ENCODE measurements at regions not wholly inside any gene's neighbourhood (a gene's known extent, or its start where the extent isn't known, plus 50 kb on each side); places are given as distances from the start of the nearest gene placed in this dataset.
A peak's percentile ranks its signal among the peaks of the same experiment; 100 is the strongest.

DNA sequence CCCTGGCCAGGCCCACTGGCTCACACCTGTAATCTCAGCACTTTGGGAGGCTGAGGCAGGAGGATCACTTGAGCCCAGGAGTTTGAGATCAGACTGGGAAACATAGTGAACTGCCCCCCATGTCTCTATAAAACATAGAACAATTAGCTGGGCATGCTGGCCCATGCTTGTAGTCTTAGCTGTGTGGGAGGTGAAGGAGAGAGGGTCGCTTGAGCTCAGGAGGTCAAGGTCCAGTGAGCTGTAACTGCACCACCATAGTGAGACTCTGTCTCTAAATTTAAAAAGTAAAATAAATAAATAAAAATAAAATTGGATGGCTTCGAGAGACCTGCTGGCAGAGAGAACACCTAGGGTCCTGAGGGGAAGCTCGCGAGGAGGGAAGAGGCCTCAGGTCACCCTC lies 69.9 kb upstream of the PARD3 start:
- ChIA-PET POLR2A (no interaction called here), CTCF (ENCODE audit: low intra/inter-chr PET ratio, low total read pairs) (no interaction called here)
- intact Hi-C loops (cut with micrococcal nuclease; ENCODE audit: unreplicated experiment) (no loop called here), in situ Hi-C loops (cut with HindIII; ENCODE audit: extremely low pct_ligation_motif_present, low pct_unique_long_range_greater_than_20kb) (no loop called here)
- DNase-seq (ENCODE audit: low spot score): no peak
- no peaks in the 10 kb centered on the region for H4K20me1 ChIP-seq (ENCODE audit: insufficient read depth, low read length)
- H3K9me3 ChIP-seq (ENCODE audit: low read length): no peaks in the 10 kb centered on the region
- H3K9ac ChIP-seq (ENCODE audit: insufficient read depth, low read depth, low read length): no peak overlapping the region
- TF ChIP-seq HNF4A (CRISPR knock-in tag; IDR thresholded peaks at IDR 0.05) (peak; percentile 10; the same call in 1 of the 2 replicates), ZFY (CRISPR knock-in tag; IDR thresholded peaks at IDR 0.05) (no peak), NPAS2 (CRISPR knock-in tag; IDR thresholded peaks at IDR 0.05; ENCODE audit: borderline replicate concordance) (no peak), CHD4 (IDR thresholded peaks at IDR 0.05; ENCODE audit: borderline replicate concordance, low read length) (no peak), ZSCAN31 (CRISPR knock-in tag; IDR thresholded peaks at IDR 0.05; ENCODE audit: low read depth) (no peak), RCOR2 (CRISPR knock-in tag; IDR thresholded peaks at IDR 0.05) (no peak)
- TF ChIP-seq, protein P1, sequence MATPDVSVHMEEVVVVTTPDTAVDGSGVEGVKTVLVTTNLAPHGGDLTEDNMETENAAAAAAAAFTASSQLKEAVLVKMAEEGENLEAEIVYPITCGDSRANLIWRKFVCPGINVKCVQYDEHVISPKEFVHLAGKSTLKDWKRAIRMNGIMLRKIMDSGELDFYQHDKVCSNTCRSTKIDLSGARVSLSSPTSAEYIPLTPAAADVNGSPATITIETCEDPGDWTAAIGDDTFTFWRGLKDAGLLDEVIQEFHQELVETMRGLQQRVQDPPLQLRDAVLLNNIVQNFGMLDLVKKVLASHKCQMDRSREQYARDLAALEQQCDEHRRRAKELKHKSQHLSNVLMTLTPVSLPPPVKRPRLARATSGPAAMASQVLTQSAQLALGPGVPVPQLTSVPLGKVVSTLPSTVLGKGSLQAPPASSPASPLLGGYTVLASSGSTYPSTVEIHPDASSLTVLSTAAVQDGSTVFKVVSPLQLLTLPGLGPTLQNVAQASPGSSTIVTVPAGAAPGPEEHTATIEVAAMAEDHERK (CRISPR knock-in tag; IDR thresholded peaks at IDR 0.05; ENCODE audit: low read depth): no peak
- no peak for FAIRE-seq
- no peak overlapping the region for H3K27ac ChIP-seq (ENCODE audit: extremely low read length, insufficient read depth, low read length)
- H3K27me3 ChIP-seq (ENCODE audit: control insufficient read depth in 1 of 2, insufficient read depth in 2 of 2, low read length in 2 of 2): peaks cover 0 to 3% of the 10 kb centered on the region in 2 experiments; a peak in 3 of 5 replicates
- no peak overlapping the region for H3K4me2 ChIP-seq (ENCODE audit: low read depth, low read length)
- no peak overlapping the region for H2AFZ ChIP-seq (ENCODE audit: low read length)
- no peaks in the 10 kb centered on the region for H3K79me2 ChIP-seq (ENCODE audit: insufficient read depth, low read length)
- peaks cover 12% of the 10 kb centered on the region for H3K4me1 ChIP-seq (ENCODE audit: insufficient read depth, low read length)
- no TSS peak for BruUV-seq (replicated peaks)
- WGBS (ENCODE audit: low lambda C conversion rate): 60% methylated on average over 4 of the region's 4 CpGs
- no peaks in the 10 kb centered on the region for H3K36me3 ChIP-seq (replicated peaks in 1 of 2; ENCODE audit: control insufficient read depth in 1 of 2, insufficient read depth in 2 of 2, low read length in 2 of 2)
- ATAC-seq: no peak; the same call in 2 of the 3 replicates
- H3K4me3 ChIP-seq (replicated peaks in 1 of 3; ENCODE audit: insufficient read depth in 1 of 3, low read depth in 2 of 3, low read length in 3 of 3): no peak overlapping the region

DNA sequence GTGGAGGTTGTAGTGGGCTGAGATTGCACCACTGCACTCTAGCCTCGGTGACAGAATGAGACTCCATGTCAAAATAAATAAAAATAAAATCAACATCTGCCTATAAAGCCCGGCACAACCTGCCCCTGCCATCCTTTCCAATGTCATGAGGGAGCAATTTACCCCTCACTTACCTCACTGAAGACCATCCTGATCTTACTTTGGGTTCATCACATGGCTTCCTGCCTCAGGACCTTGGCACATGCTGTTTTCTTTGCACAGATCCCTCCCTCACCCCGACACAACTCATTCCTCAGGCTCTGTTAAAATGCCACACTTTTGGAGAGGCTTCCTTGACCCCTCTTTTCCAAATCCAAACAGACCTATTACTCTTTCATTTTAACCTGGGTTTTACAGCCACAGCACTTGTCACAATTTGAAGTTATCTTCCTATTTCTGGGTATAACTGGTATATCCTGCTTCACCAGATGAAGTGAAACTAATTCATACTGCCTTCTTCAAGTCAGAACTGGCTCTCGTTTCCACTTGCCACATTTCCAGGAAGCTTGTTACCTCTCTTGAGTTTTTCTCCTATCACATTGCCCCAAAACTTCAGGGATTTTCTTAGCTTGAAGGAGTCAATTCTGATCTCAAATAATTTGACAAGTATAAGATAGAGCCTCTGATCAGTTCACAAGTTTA lies 69.3 kb upstream of the PARD3 start:
- Histone ChIP-seq H3K79me2 (ENCODE audit: insufficient read depth, low read length) (no peaks in the 10 kb centered on the region), H3K27me3 (ENCODE audit: control insufficient read depth in 1 of 2, insufficient read depth in 2 of 2, low read length in 2 of 2) (peaks cover 0 to 3% of the 10 kb centered on the region in 2 experiments; a peak in 3 of 5 replicates), H2AFZ (ENCODE audit: low read length) (no peak overlapping the region), H4K20me1 (ENCODE audit: insufficient read depth, low read length) (no peaks in the 10 kb centered on the region), H3K36me3 (replicated peaks in 1 of 2; ENCODE audit: control insufficient read depth in 1 of 2, insufficient read depth in 2 of 2, low read length in 2 of 2) (no peaks in the 10 kb centered on the region), H3K4me1 (ENCODE audit: insufficient read depth, low read length) (peaks cover 12% of the 10 kb centered on the region), H3K4me3 (replicated peaks in 1 of 3; ENCODE audit: insufficient read depth in 1 of 3, low read depth in 2 of 3, low read length in 3 of 3) (no peak overlapping the region), H3K27ac (ENCODE audit: extremely low read length, insufficient read depth, low read length) (no peak overlapping the region), H3K9me3 (ENCODE audit: low read length) (no peaks in the 10 kb centered on the region), H3K4me2 (ENCODE audit: low read depth, low read length) (no peak overlapping the region), H3K9ac (ENCODE audit: insufficient read depth, low read depth, low read length) (no peak overlapping the region)
- ChIA-PET POLR2A (no interaction called here), CTCF (ENCODE audit: low intra/inter-chr PET ratio, low total read pairs) (no interaction called here)
- no peak for DNase-seq (ENCODE audit: low spot score)
- ATAC-seq: no peak
- in situ Hi-C loops (cut with HindIII; ENCODE audit: extremely low pct_ligation_motif_present, low pct_unique_long_range_greater_than_20kb) (no loop called here), intact Hi-C loops (cut with micrococcal nuclease; ENCODE audit: unreplicated experiment) (no loop called here)
- no peak for FAIRE-seq
- WGBS (ENCODE audit: low lambda C conversion rate): 8% methylated on average over 4 of the region's 4 CpGs
- BruUV-seq (replicated peaks): no TSS peak
- TF ChIP-seq PITX1 (CRISPR knock-in tag; IDR thresholded peaks at IDR 0.05) (no peak), RXRA (CRISPR knock-in tag; IDR thresholded peaks at IDR 0.05) (no peak), NR2F6 (IDR thresholded peaks at IDR 0.05) (no peak), NR2F6 (CRISPR knock-in tag; IDR thresholded peaks at IDR 0.05) (no peak), FOXC1 (CRISPR knock-in tag; IDR thresholded peaks at IDR 0.05; ENCODE audit: borderline replicate concordance) (no peak), CEBPG (CRISPR knock-in tag; IDR thresholded peaks at IDR 0.05) (no peak), TRIM24 (CRISPR knock-in tag; IDR thresholded peaks at IDR 0.05) (no peak), HNRNPUL1 (IDR thresholded peaks at IDR 0.05; ENCODE audit: low read depth, low read length) (no peak)
- TF ChIP-seq, protein P2, sequence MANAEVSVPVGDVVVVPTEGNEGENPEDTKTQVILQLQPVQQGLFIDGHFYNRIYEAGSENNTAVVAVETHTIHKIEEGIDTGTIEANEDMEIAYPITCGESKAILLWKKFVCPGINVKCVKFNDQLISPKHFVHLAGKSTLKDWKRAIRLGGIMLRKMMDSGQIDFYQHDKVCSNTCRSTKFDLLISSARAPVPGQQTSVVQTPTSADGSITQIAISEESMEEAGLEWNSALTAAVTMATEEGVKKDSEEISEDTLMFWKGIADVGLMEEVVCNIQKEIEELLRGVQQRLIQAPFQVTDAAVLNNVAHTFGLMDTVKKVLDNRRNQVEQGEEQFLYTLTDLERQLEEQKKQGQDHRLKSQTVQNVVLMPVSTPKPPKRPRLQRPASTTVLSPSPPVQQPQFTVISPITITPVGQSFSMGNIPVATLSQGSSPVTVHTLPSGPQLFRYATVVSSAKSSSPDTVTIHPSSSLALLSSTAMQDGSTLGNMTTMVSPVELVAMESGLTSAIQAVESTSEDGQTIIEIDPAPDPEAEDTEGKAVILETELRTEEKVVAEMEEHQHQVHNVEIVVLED (CRISPR knock-in tag; IDR thresholded peaks at IDR 0.05; ENCODE audit: borderline replicate concordance): no peak
- TF ChIP-seq, protein P3, sequence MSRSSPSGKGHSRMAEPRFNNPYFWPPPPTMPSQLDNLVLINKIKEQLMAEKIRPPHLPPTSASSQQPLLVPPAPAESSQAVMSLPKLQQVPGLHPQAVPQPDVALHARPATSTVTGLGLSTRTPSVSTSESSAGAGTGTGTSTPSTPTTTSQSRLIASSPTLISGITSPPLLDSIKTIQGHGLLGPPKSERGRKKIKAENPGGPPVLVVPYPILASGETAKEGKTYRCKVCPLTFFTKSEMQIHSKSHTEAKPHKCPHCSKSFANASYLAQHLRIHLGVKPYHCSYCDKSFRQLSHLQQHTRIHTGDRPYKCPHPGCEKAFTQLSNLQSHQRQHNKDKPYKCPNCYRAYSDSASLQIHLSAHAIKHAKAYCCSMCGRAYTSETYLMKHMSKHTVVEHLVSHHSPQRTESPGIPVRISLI (CRISPR knock-in tag; IDR thresholded peaks at IDR 0.05; ENCODE audit: borderline replicate concordance): no peak
